GM18868 (cell line): ENCODE measurements at regions not wholly inside any gene's neighbourhood (a gene's known extent, or its start where the extent isn't known, plus 50 kb on each side); places are given as distances from the start of the nearest gene placed in this dataset.

Experiments used
- ATAC-seq: cut with Tn5 transposase; IDR thresholded peaks from one replicate; pipeline ENCODE4 v1.9.1; 2021; ENCODE audit warnings: mild to moderate bottlenecking, moderate library complexity; ENCODE audit not compliant: unreplicated experiment

GRCh38 chr2:120599656-120600055 lies 136.0 kb upstream of the GLI2 start:
- ATAC-seq: no peak

GRCh38 chr2:120600335-120600734 lies 135.3 kb upstream of the GLI2 start:
- ATAC-seq: no peak

GRCh38 chr2:120600786-120601185 lies 134.9 kb upstream of the GLI2 start:
- no peak for ATAC-seq

GRCh38 chr2:120601566-120601965 lies 134.1 kb upstream of the GLI2 start:
- ATAC-seq: no peak

- ATAC-seq: no peak
Measured at GRCh38 chr2:120602251-120602650, 133.4 kb upstream of the GLI2 start.

- no peak for ATAC-seq
Measured at GRCh38 chr2:120604767-120605166, 130.9 kb upstream of the GLI2 start.

GRCh38 chr2:120605231-120605935 lies 130.3 kb upstream of the GLI2 start:
- ATAC-seq: no peak

- no peak for ATAC-seq
Measured at GRCh38 chr2:120606280-120606679, 129.4 kb upstream of the GLI2 start.

GRCh38 chr2:120606931-120607330 lies 128.7 kb upstream of the GLI2 start:
- ATAC-seq: no peak

- no peak for ATAC-seq
Measured at GRCh38 chr2:120607506-120607905, 128.2 kb upstream of the GLI2 start.

GRCh38 chr2:120607996-120608395 lies 127.7 kb upstream of the GLI2 start:
- no peak for ATAC-seq

- no peak for ATAC-seq
Measured at GRCh38 chr2:120609826-120610395, 125.8 kb upstream of the GLI2 start.

GRCh38 chr2:120611016-120611415 lies 124.7 kb upstream of the GLI2 start:
- no peak for ATAC-seq

- ATAC-seq: no peak
Measured at GRCh38 chr2:120611961-120612360, 123.7 kb upstream of the GLI2 start.

- ATAC-seq: no peak
Measured at GRCh38 chr2:120612471-120612870, 123.2 kb upstream of the GLI2 start.

GRCh38 chr2:120612931-120613330 lies 122.7 kb upstream of the GLI2 start:
- ATAC-seq: no peak

- no peak for ATAC-seq
Measured at GRCh38 chr2:120613742-120614571, 121.7 kb upstream of the GLI2 start.

GRCh38 chr2:120614901-120615300 lies 120.8 kb upstream of the GLI2 start:
- no peak for ATAC-seq

- no peak for ATAC-seq
Measured at GRCh38 chr2:120616261-120616660, 119.4 kb upstream of the GLI2 start.

GRCh38 chr2:120617055-120617454 lies 118.6 kb upstream of the GLI2 start:
- no peak for ATAC-seq

GRCh38 chr2:120618830-120619229 lies 116.8 kb upstream of the GLI2 start:
- ATAC-seq: no peak

- no peak for ATAC-seq
Measured at GRCh38 chr2:120619579-120619978, 116.1 kb upstream of the GLI2 start.
